ENCODE measurements at regions not wholly inside any gene's neighbourhood (a gene's known extent, or its start where the extent isn't known, plus 50 kb on each side); places are given as distances from the start of the nearest gene placed in this dataset.
"Not testable (repeated sequence)": the region's sequence is repeated elsewhere in the genome, so short reads cannot be mapped to it uniquely, and the experiment has no call there.

GRCh38 chr18:6566338-6566911 is 151.7 kb upstream of the L3MBTL4 start:
- no peaks in the 10 kb centered on the region for H3K36me3 Mint-ChIP-seq (ENCODE audit: low read depth)
- ATAC-seq (no peak), DNase-seq (no peak)
- H3K4me1 Mint-ChIP-seq (ENCODE audit: low read depth): no peaks in the 10 kb centered on the region
- H3K27me3 Mint-ChIP-seq: peaks cover 1% of the 10 kb centered on the region
- no peaks in the 10 kb centered on the region for H3K9me3 Mint-ChIP-seq
- CTCF ChIA-PET: no interaction called here
- no peak overlapping the region for H3K4me3 Mint-ChIP-seq
- intact Hi-C loops (cut with micrococcal nuclease): no loop called here
- POLR2A ChIA-PET: no interaction called here
- TF ChIP-seq, protein P1, sequence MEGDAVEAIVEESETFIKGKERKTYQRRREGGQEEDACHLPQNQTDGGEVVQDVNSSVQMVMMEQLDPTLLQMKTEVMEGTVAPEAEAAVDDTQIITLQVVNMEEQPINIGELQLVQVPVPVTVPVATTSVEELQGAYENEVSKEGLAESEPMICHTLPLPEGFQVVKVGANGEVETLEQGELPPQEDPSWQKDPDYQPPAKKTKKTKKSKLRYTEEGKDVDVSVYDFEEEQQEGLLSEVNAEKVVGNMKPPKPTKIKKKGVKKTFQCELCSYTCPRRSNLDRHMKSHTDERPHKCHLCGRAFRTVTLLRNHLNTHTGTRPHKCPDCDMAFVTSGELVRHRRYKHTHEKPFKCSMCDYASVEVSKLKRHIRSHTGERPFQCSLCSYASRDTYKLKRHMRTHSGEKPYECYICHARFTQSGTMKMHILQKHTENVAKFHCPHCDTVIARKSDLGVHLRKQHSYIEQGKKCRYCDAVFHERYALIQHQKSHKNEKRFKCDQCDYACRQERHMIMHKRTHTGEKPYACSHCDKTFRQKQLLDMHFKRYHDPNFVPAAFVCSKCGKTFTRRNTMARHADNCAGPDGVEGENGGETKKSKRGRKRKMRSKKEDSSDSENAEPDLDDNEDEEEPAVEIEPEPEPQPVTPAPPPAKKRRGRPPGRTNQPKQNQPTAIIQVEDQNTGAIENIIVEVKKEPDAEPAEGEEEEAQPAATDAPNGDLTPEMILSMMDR (IDR thresholded peaks at IDR 0.05): no peak
- no peak overlapping the region for H3K27ac Mint-ChIP-seq

- ATAC-seq (no peak), DNase-seq (no peak)
- CTCF ChIA-PET: no interaction called here
- intact Hi-C loops (cut with micrococcal nuclease): loop anchor here (10.0 kb wide), 1 partner anchor 55 kb away; no protein-coding TSS in a partner anchor
- no peak overlapping the region for H3K4me3 Mint-ChIP-seq
- no peak overlapping the region for H3K27ac Mint-ChIP-seq
- TF ChIP-seq, protein P1 (IDR thresholded peaks at IDR 0.05): no peak
- H3K27me3 Mint-ChIP-seq: peaks cover 1% of the 10 kb centered on the region
- no peaks in the 10 kb centered on the region for H3K9me3 Mint-ChIP-seq
- H3K36me3 Mint-ChIP-seq (ENCODE audit: low read depth): no peaks in the 10 kb centered on the region
- POLR2A ChIA-PET: no interaction called here
- H3K4me1 Mint-ChIP-seq (ENCODE audit: low read depth): no peaks in the 10 kb centered on the region
These were observed 155.1 kb upstream of the L3MBTL4 start for GRCh38 chr18:6569813-6570212.

- Mint-ChIP-seq H3K9me3 (no peaks in the 10 kb centered on the region), H3K36me3 (ENCODE audit: low read depth) (no peaks in the 10 kb centered on the region), H3K27me3 (peaks cover 1% of the 10 kb centered on the region), H3K4me1 (ENCODE audit: low read depth) (no peaks in the 10 kb centered on the region), H3K27ac (no peak overlapping the region), H3K4me3 (no peak overlapping the region)
- TF ChIP-seq, protein P1 (IDR thresholded peaks at IDR 0.05): no peak
- ChIA-PET POLR2A (no interaction called here), CTCF (no interaction called here)
- intact Hi-C loops (cut with micrococcal nuclease): loop anchor here (10.0 kb wide), 1 partner anchor 56 kb away; no protein-coding TSS in a partner anchor
- DNase-seq (no peak), ATAC-seq (no peak)
These were observed 156.0 kb upstream of the L3MBTL4 start for GRCh38 chr18:6570581-6571238.

GRCh38 chr18:6571239-6571602 is 156.5 kb upstream of the L3MBTL4 start:
- H3K9me3 Mint-ChIP-seq: no peaks in the 10 kb centered on the region
- CTCF ChIA-PET: no interaction called here
- no peak overlapping the region for H3K4me3 Mint-ChIP-seq
- TF ChIP-seq, protein P1 (IDR thresholded peaks at IDR 0.05): no peak
- no peaks in the 10 kb centered on the region for H3K36me3 Mint-ChIP-seq (ENCODE audit: low read depth)
- peaks cover 1% of the 10 kb centered on the region for H3K27me3 Mint-ChIP-seq
- no peak for DNase-seq
- POLR2A ChIA-PET: no interaction called here
- H3K27ac Mint-ChIP-seq: no peak overlapping the region
- ATAC-seq: no peak
- H3K4me1 Mint-ChIP-seq (ENCODE audit: low read depth): no peaks in the 10 kb centered on the region
- intact Hi-C loops (cut with micrococcal nuclease): loop anchor here (10.0 kb wide), 1 partner anchor 56 kb away; no protein-coding TSS in a partner anchor

GRCh38 chr18:6572192-6572591 is 157.3 kb upstream of the ARHGAP28 start:
- POLR2A ChIA-PET; H3K9me3 Mint-ChIP-seq; CTCF ChIA-PET; H3K27me3 Mint-ChIP-seq; H3K36me3 Mint-ChIP-seq (ENCODE audit: low read depth); DNase-seq; H3K27ac Mint-ChIP-seq; H3K4me3 Mint-ChIP-seq; ATAC-seq; H3K4me1 Mint-ChIP-seq (ENCODE audit: low read depth): not testable (repeated sequence)
- intact Hi-C loops (cut with micrococcal nuclease): loop anchor here (10.0 kb wide), 1 partner anchor 57 kb away; no protein-coding TSS in a partner anchor
